ENCODE measurements at regions not wholly inside any gene's neighbourhood (a gene's known extent, or its start where the extent isn't known, plus 50 kb on each side); places are given as distances from the start of the nearest gene placed in this dataset.

- no TSS peak for BruUV-seq (replicated peaks)
Measured at GRCh38 chr2:6721395-6721794, 144.3 kb downstream of the CMPK2 start.

More at GRCh38 chr2:6721395-6721794, 144.3 kb downstream of the CMPK2 start:
- H4K20me1 ChIP-seq (ENCODE audit: insufficient read depth): no peaks in the 10 kb centered on the region
- no peaks in the 10 kb centered on the region for H3K4me1 ChIP-seq (ENCODE audit: control insufficient read depth in 1 of 2, insufficient read depth in 2 of 2, low read length in 2 of 2)
- no peaks in the 10 kb centered on the region for H3K9me3 ChIP-seq (ENCODE audit: control insufficient read depth in 1 of 2, insufficient read depth in 1 of 2, low read depth in 1 of 2, low read length in 2 of 2)
- DNase-seq (ENCODE audit: low read depth, low spot score) (no peak), ATAC-seq (no peak)
- TF ChIP-seq SRF (IDR thresholded peaks at IDR 0.05; ENCODE audit: low read depth) (no peak), CEBPB (IDR thresholded peaks at IDR 0.05; ENCODE audit: low read depth) (no peak), YY1 (IDR thresholded peaks at IDR 0.05; ENCODE audit: extremely low read depth, insufficient replicate concordance, low read depth, low read length) (no peak), CTCF (IDR thresholded peaks at IDR 0.05 in 2 of 3, conservative IDR thresholded peaks at IDR 0.05 in 1 of 3; ENCODE audit: borderline replicate concordance in 1 of 3, insufficient read depth in 1 of 3, low read depth in 2 of 3, low read length in 2 of 3) (no peak), EZH2phosphoT487 (IDR thresholded peaks at IDR 0.05; ENCODE audit: borderline replicate concordance) (no peak), TCF7L2 (IDR thresholded peaks at IDR 0.05; ENCODE audit: borderline replicate concordance, extremely low read depth, insufficient read depth, insufficient read length) (no peak), EZH2 (IDR thresholded peaks at IDR 0.05) (no peak), EGR1 (IDR thresholded peaks at IDR 0.05; ENCODE audit: low read depth) (no peak), JUND (IDR thresholded peaks at IDR 0.05) (no peak), ZFX (IDR thresholded peaks at IDR 0.05) (no peak), ATF3 (IDR thresholded peaks at IDR 0.05) (no peak)
- TF ChIP-seq, protein P1, sequence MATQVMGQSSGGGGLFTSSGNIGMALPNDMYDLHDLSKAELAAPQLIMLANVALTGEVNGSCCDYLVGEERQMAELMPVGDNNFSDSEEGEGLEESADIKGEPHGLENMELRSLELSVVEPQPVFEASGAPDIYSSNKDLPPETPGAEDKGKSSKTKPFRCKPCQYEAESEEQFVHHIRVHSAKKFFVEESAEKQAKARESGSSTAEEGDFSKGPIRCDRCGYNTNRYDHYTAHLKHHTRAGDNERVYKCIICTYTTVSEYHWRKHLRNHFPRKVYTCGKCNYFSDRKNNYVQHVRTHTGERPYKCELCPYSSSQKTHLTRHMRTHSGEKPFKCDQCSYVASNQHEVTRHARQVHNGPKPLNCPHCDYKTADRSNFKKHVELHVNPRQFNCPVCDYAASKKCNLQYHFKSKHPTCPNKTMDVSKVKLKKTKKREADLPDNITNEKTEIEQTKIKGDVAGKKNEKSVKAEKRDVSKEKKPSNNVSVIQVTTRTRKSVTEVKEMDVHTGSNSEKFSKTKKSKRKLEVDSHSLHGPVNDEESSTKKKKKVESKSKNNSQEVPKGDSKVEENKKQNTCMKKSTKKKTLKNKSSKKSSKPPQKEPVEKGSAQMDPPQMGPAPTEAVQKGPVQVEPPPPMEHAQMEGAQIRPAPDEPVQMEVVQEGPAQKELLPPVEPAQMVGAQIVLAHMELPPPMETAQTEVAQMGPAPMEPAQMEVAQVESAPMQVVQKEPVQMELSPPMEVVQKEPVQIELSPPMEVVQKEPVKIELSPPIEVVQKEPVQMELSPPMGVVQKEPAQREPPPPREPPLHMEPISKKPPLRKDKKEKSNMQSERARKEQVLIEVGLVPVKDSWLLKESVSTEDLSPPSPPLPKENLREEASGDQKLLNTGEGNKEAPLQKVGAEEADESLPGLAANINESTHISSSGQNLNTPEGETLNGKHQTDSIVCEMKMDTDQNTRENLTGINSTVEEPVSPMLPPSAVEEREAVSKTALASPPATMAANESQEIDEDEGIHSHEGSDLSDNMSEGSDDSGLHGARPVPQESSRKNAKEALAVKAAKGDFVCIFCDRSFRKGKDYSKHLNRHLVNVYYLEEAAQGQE (IDR thresholded peaks at IDR 0.05; ENCODE audit: low read depth): no peak
- TF ChIP-seq, protein P2, sequence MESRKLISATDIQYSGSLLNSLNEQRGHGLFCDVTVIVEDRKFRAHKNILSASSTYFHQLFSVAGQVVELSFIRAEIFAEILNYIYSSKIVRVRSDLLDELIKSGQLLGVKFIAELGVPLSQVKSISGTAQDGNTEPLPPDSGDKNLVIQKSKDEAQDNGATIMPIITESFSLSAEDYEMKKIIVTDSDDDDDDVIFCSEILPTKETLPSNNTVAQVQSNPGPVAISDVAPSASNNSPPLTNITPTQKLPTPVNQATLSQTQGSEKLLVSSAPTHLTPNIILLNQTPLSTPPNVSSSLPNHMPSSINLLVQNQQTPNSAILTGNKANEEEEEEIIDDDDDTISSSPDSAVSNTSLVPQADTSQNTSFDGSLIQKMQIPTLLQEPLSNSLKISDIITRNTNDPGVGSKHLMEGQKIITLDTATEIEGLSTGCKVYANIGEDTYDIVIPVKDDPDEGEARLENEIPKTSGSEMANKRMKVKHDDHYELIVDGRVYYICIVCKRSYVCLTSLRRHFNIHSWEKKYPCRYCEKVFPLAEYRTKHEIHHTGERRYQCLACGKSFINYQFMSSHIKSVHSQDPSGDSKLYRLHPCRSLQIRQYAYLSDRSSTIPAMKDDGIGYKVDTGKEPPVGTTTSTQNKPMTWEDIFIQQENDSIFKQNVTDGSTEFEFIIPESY (IDR thresholded peaks at IDR 0.05; ENCODE audit: extremely low read depth, insufficient replicate concordance, low read length): no peak
- no peaks in the 10 kb centered on the region for H3K27me3 ChIP-seq (ENCODE audit: insufficient read depth, low read length)
- H3K27ac ChIP-seq (ENCODE audit: low read depth, low read length): no peak overlapping the region
- H3K4me2 ChIP-seq (ENCODE audit: low read length): no peak overlapping the region
- ChIA-PET CTCF (no interaction called here), POLR2A (no interaction called here), RAD21 (ENCODE audit: low non-redundant PET in 1 of 2, low total read pairs in 2 of 2, uncharacterized antibody in 2 of 2, unreplicated experiment in 2 of 2) (no interaction called here)
- no peak overlapping the region for H3K9ac ChIP-seq (ENCODE audit: low read length)
- H3K36me3 ChIP-seq (ENCODE audit: control insufficient read depth in 1 of 2, insufficient read depth in 2 of 2, low read length in 2 of 2): no peaks in the 10 kb centered on the region
- H3K9me2 ChIP-seq (ENCODE audit: insufficient read depth): no peaks in the 10 kb centered on the region
- no peak overlapping the region for H3K4me3 ChIP-seq (replicated peaks in 1 of 2; ENCODE audit: low read depth in 1 of 2, low read length in 2 of 2)
- no peak overlapping the region for H2AFZ ChIP-seq (ENCODE audit: low read depth, low read length, poor library complexity, severe bottlenecking)
- intact Hi-C loops (cut with micrococcal nuclease): no loop called here
- no peaks in the 10 kb centered on the region for H3K79me2 ChIP-seq (ENCODE audit: insufficient read depth, low read length)

Data from HCT116 (cell line).